ENCODE measurements at regions not wholly inside any gene's neighbourhood (a gene's known extent, or its start where the extent isn't known, plus 50 kb on each side); places are given as distances from the start of the nearest gene placed in this dataset.

GRCh38 chr13:64753233-64754000, 2476.7 kb downstream of the PCDH9 start:
- CTCF ChIA-PET, result no interaction called here
- TF ChIP-seq CTCF (IDR thresholded peaks at IDR 0.05; ENCODE audit: extremely low read depth in 1 of 2, insufficient read depth in 1 of 2, low read depth in 1 of 2, low read length in 2 of 2) (no peak), POLR2A (IDR thresholded peaks at IDR 0.05; ENCODE audit: low read depth, low read length) (no peak), JUN (IDR thresholded peaks at IDR 0.05; ENCODE audit: borderline replicate concordance, insufficient read depth, insufficient read length, low read depth) (no peak), MYC (IDR thresholded peaks at IDR 0.05; ENCODE audit: low read depth, low read length) (no peak), FOS (IDR thresholded peaks at IDR 0.05; ENCODE audit: borderline replicate concordance, insufficient read depth, low read length) (no peak), EZH2 (IDR thresholded peaks at IDR 0.05; ENCODE audit: borderline replicate concordance, low read depth, low read length, severe bottlenecking) (no peak), POLR2AphosphoS5 (IDR thresholded peaks at IDR 0.05; ENCODE audit: insufficient read depth, low read depth, low read length) (no peak), MAX (IDR thresholded peaks at IDR 0.05; ENCODE audit: insufficient read depth, insufficient read length) (no peak), GATA2 (IDR thresholded peaks at IDR 0.05; ENCODE audit: insufficient read depth, insufficient read length, low read depth, low read length) (no peak)
- no peaks in the 10 kb centered on the region for H3K27me3 ChIP-seq (ENCODE audit: control insufficient read depth in 2 of 2, insufficient read depth in 2 of 2, low read length in 2 of 2)
- no peaks in the 10 kb centered on the region for H3K36me3 ChIP-seq (ENCODE audit: control insufficient read depth in 2 of 2, extremely low read depth in 1 of 2, insufficient read depth in 2 of 2, low read length in 2 of 2)
- no peaks in the 10 kb centered on the region for H3K4me1 ChIP-seq (ENCODE audit: control insufficient read depth, extremely low read depth, insufficient read depth, low read length)
- POLR2A ChIA-PET, result no interaction called here
- H3K4me2 ChIP-seq (ENCODE audit: insufficient read depth, low read length), result no peak overlapping the region
- no peak overlapping the region for H2AFZ ChIP-seq (ENCODE audit: low read depth, low read length)
- H4K20me1 ChIP-seq (replicated peaks; ENCODE audit: control insufficient read depth, extremely low read depth, insufficient read depth, low read length), result no peaks in the 10 kb centered on the region
- FAIRE-seq, result no peak
- no peaks in the 10 kb centered on the region for H3K9me3 ChIP-seq (replicated peaks; ENCODE audit: control insufficient read depth, insufficient read depth, low read length)
- no TSS peak for BruUV-seq (replicated peaks)
- no peak overlapping the region for H3K4me3 ChIP-seq (replicated peaks in 1 of 3; ENCODE audit: insufficient read depth in 1 of 3, low read depth in 1 of 3, low read length in 3 of 3)
- DNase-seq (ENCODE audit: low read depth, low spot score), result no peak
- intact Hi-C loops (cut with micrococcal nuclease), result no loop called here
- H3K79me2 ChIP-seq (ENCODE audit: control insufficient read depth, insufficient read depth, low read length), result no peaks in the 10 kb centered on the region
- H3K9ac ChIP-seq (replicated peaks; ENCODE audit: extremely low read depth, insufficient read depth, low read length), result no peak overlapping the region
- dilution Hi-C loops (cut with MboI; ENCODE audit: extremely low pct_ligation_motif_present, low sequenced_read_pairs), result no loop called here
- H3K27ac ChIP-seq (ENCODE audit: insufficient read depth, low read depth, low read length), result no peak overlapping the region
- no peaks in the 10 kb centered on the region for H3K9me1 ChIP-seq (replicated peaks; ENCODE audit: control insufficient read depth, extremely low read depth, insufficient read depth, low read length)

All from endothelial cell of umbilical vein (primary cell).